GM23338 (cell line): ENCODE measurements at regions not wholly inside any gene's neighbourhood (a gene's known extent, or its start where the extent isn't known, plus 50 kb on each side); places are given as distances from the start of the nearest gene placed in this dataset.

ENCODE experiments used
- ATAC-seq: fragments of 200-7000 bp; cut with Tn5 transposase; 3 replicates; pipeline ENCODE4 v1.9.1; 2020
- DNase-seq: peaks from one replicate; pipeline ENCODE4 v3.0.0-alpha.2; 2015; ENCODE audit warnings: low spot score
- H2AFZ ChIP-seq: fragments of 200-600 bp; sonication (generic); 2 replicates; pipeline ENCODE4 v1.8.0; 2016; ENCODE audit warnings: antibody characterized with exemption, mild to moderate bottlenecking, moderate library complexity
- H3F3A ChIP-seq: fragments of 200-600 bp; sonication (generic); replicated peaks from 2 replicates; pipeline ENCODE4 v1.8.0; 2017; ENCODE audit warnings: antibody characterized with exemption, mixed run types, low read depth
- H3K27ac ChIP-seq: fragments of 200-600 bp; sonication (generic); 2 replicates; pipeline ENCODE4 v1.6.1; 2016; ENCODE audit warnings: low read depth
- H3K27me3 ChIP-seq: fragments of 200-600 bp; sonication (generic); 2 replicates; pipeline ENCODE4 v1.8.0; 2016; ENCODE audit warnings: mild to moderate bottlenecking, mixed run types, moderate library complexity; ENCODE audit not compliant: insufficient read depth
- H3K36me3 ChIP-seq: fragments of 200-600 bp; sonication (generic); 2 replicates; pipeline ENCODE4 v1.8.0; 2016; ENCODE audit warnings: mild to moderate bottlenecking; ENCODE audit not compliant: insufficient read depth
- H3K4me1 ChIP-seq: fragments of 200-600 bp; sonication (generic); 2 replicates; pipeline ENCODE4 v1.8.0; 2016; ENCODE audit warnings: mild to moderate bottlenecking, moderate library complexity; ENCODE audit not compliant: insufficient read depth
- H3K4me2 ChIP-seq: fragments of 200-600 bp; sonication (generic); 2 replicates; pipeline ENCODE4 v1.7.1; 2017; ENCODE audit warnings: mixed run types
- H3K4me3 ChIP-seq: fragments of 200-600 bp; sonication (generic); 2 replicates; pipeline ENCODE4 v1.6.1; 2016; ENCODE audit warnings: mixed run types
- H3K79me2 ChIP-seq: fragments of 200-600 bp; sonication (generic); replicated peaks from 2 replicates; pipeline ENCODE4 v1.8.0; 2017; ENCODE audit warnings: mild to moderate bottlenecking; ENCODE audit not compliant: insufficient read depth
- H3K9me2 ChIP-seq: fragments of 200-600 bp; sonication (generic); 2 replicates; pipeline ENCODE4 v1.8.0; 2017; ENCODE audit not compliant: insufficient read depth
- H4K20me1 ChIP-seq: fragments of 200-600 bp; sonication (generic); replicated peaks from 2 replicates; pipeline ENCODE4 v1.8.0; 2017; ENCODE audit warnings: mild to moderate bottlenecking; ENCODE audit not compliant: insufficient read depth
- H3K27ac Mint-ChIP-seq: 2 replicates; pipeline ENCODE4 v1.8.0; 2020; ENCODE audit warnings: inconsistent platforms, mild to moderate bottlenecking, moderate library complexity, mixed read lengths
- H3K27me3 Mint-ChIP-seq: 3 replicates; pipeline ENCODE4 v1.8.0; 2022; ENCODE audit warnings: low read depth, mild to moderate bottlenecking, moderate library complexity, mixed read lengths, inconsistent platforms; ENCODE audit not compliant: insufficient read depth, poor library complexity
- H3K36me3 Mint-ChIP-seq: 3 replicates; pipeline ENCODE4 v1.8.0; 2021; ENCODE audit warnings: low read depth, mild to moderate bottlenecking, inconsistent platforms, moderate library complexity, mixed read lengths
- H3K4me1 Mint-ChIP-seq: 3 replicates; pipeline ENCODE4 v1.8.0; 2020; ENCODE audit warnings: mild to moderate bottlenecking, inconsistent platforms, mixed read lengths
- H3K4me3 Mint-ChIP-seq: 3 replicates; pipeline ENCODE4 v1.8.0; 2021; ENCODE audit warnings: moderate library complexity, mild to moderate bottlenecking, inconsistent platforms, mixed read lengths
- H3K9me3 Mint-ChIP-seq: 3 replicates; pipeline ENCODE4 v1.8.0; 2020; ENCODE audit warnings: moderate library complexity, mild to moderate bottlenecking, inconsistent platforms, mixed read lengths
- CREB1 ChIP-seq: fragments of 250-450 bp; sonication (Bioruptor Pico); IDR thresholded peaks from 2 replicates; pipeline ENCODE4 v1.5.0; 2020; ENCODE audit warnings: low read depth, mild to moderate bottlenecking, moderate library complexity
- CTCF ChIP-seq, 2 experiments: fragments of 200-600 bp in 1 of 2; sonication (generic) in 1 of 2; conservative IDR thresholded peaks; 2 replicates each; pipeline versions ENCODE4 v1.5.1 to v1.6.1; 2016 to 2017; ENCODE audit warnings: antibody characterized with exemption in 2 of 2, low read depth in 2 of 2, mild to moderate bottlenecking in 2 of 2, moderate library complexity in 1 of 2
- ETS1 ChIP-seq: IDR thresholded peaks from 2 replicates; pipeline ENCODE4 v1.6.1; 2016; ENCODE audit warnings: antibody characterized with exemption
- EZH2 ChIP-seq: fragments of 200-600 bp; sonication (generic); IDR thresholded peaks from one replicate; pipeline ENCODE4 v1.8.0; 2017; ENCODE audit warnings: antibody characterized with exemption, mild to moderate bottlenecking, low read depth; ENCODE audit not compliant: unreplicated experiment
- EZH2phosphoT487 ChIP-seq: fragments of 200-600 bp; sonication (generic); IDR thresholded peaks from one replicate; pipeline ENCODE4 v1.8.1; 2018; ENCODE audit warnings: antibody characterized with exemption; ENCODE audit not compliant: unreplicated experiment
- JUNB ChIP-seq: IDR thresholded peaks from one replicate; pipeline ENCODE4 v1.6.1; 2016; ENCODE audit warnings: antibody characterized with exemption; ENCODE audit not compliant: unreplicated experiment
- NANOG ChIP-seq: IDR thresholded peaks from 2 replicates; pipeline ENCODE4 v1.6.1; 2016; ENCODE audit warnings: antibody characterized with exemption, borderline replicate concordance
- POLR2AphosphoS5 ChIP-seq: IDR thresholded peaks from 2 replicates; pipeline ENCODE4 v1.6.1; 2016; ENCODE audit warnings: antibody characterized with exemption, low read depth
- STAT1 ChIP-seq: IDR thresholded peaks from one replicate; pipeline ENCODE4 v1.6.1; 2016; ENCODE audit warnings: antibody characterized with exemption; ENCODE audit not compliant: unreplicated experiment
- ZNF114 ChIP-seq: fragments of 250-450 bp; sonication (Bioruptor Pico); IDR thresholded peaks from 2 replicates; pipeline ENCODE4 v1.5.0; 2020; ENCODE audit warnings: mild to moderate bottlenecking, moderate library complexity
- ZNF331 ChIP-seq: fragments of 250-450 bp; sonication (Bioruptor Pico); IDR thresholded peaks from 2 replicates; pipeline ENCODE4 v1.5.0; 2020; ENCODE audit warnings: low read depth, mild to moderate bottlenecking, moderate library complexity
- TF ChIP-seq, protein P1 (sequence below): IDR thresholded peaks from one replicate; pipeline ENCODE4 v1.6.1; 2018; ENCODE audit warnings: antibody characterized with exemption; ENCODE audit not compliant: unreplicated experiment
- TF ChIP-seq, protein P2 (sequence below): fragments of 250-450 bp; sonication (Bioruptor Pico); IDR thresholded peaks from 2 replicates; pipeline ENCODE4 v1.5.0; 2020; ENCODE audit warnings: mild to moderate bottlenecking, moderate library complexity

GRCh38 chr6:68086199-68086598 is 548.9 kb upstream of the ADGRB3 start:
- H3K27ac Mint-ChIP-seq = no peak overlapping the region
- ATAC-seq (no peak), DNase-seq (no peak)
- H3K36me3 Mint-ChIP-seq = peaks cover 20% of the 10 kb centered on the region; the same call in 2 of the 3 replicates
- H2AFZ ChIP-seq = no peak overlapping the region
- no peaks in the 10 kb centered on the region for H4K20me1 ChIP-seq
- H3K4me3 ChIP-seq = no peak overlapping the region
- H3K36me3 ChIP-seq = peaks cover 5% of the 10 kb centered on the region; the same call in 1 of the 2 replicates
- peaks cover 18% of the 10 kb centered on the region for H3K9me3 Mint-ChIP-seq
- H3K27ac ChIP-seq = no peak overlapping the region
- H3K4me3 Mint-ChIP-seq = no peak overlapping the region
- TF ChIP-seq EZH2 (no peak), NANOG (no peak), ZNF114 (CRISPR knock-in tag) (no peak), JUNB (no peak), CREB1 (CRISPR knock-in tag) (no peak), CTCF (conservative IDR thresholded peaks at IDR 0.05; ENCODE audit: low read depth in 2 of 2) (no peak), POLR2AphosphoS5 (no peak), ZNF331 (CRISPR knock-in tag) (no peak), ETS1 (no peak), EZH2phosphoT487 (no peak), STAT1 (no peak)
- TF ChIP-seq, protein P1, sequence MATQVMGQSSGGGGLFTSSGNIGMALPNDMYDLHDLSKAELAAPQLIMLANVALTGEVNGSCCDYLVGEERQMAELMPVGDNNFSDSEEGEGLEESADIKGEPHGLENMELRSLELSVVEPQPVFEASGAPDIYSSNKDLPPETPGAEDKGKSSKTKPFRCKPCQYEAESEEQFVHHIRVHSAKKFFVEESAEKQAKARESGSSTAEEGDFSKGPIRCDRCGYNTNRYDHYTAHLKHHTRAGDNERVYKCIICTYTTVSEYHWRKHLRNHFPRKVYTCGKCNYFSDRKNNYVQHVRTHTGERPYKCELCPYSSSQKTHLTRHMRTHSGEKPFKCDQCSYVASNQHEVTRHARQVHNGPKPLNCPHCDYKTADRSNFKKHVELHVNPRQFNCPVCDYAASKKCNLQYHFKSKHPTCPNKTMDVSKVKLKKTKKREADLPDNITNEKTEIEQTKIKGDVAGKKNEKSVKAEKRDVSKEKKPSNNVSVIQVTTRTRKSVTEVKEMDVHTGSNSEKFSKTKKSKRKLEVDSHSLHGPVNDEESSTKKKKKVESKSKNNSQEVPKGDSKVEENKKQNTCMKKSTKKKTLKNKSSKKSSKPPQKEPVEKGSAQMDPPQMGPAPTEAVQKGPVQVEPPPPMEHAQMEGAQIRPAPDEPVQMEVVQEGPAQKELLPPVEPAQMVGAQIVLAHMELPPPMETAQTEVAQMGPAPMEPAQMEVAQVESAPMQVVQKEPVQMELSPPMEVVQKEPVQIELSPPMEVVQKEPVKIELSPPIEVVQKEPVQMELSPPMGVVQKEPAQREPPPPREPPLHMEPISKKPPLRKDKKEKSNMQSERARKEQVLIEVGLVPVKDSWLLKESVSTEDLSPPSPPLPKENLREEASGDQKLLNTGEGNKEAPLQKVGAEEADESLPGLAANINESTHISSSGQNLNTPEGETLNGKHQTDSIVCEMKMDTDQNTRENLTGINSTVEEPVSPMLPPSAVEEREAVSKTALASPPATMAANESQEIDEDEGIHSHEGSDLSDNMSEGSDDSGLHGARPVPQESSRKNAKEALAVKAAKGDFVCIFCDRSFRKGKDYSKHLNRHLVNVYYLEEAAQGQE = no peak
- TF ChIP-seq, protein P2, sequence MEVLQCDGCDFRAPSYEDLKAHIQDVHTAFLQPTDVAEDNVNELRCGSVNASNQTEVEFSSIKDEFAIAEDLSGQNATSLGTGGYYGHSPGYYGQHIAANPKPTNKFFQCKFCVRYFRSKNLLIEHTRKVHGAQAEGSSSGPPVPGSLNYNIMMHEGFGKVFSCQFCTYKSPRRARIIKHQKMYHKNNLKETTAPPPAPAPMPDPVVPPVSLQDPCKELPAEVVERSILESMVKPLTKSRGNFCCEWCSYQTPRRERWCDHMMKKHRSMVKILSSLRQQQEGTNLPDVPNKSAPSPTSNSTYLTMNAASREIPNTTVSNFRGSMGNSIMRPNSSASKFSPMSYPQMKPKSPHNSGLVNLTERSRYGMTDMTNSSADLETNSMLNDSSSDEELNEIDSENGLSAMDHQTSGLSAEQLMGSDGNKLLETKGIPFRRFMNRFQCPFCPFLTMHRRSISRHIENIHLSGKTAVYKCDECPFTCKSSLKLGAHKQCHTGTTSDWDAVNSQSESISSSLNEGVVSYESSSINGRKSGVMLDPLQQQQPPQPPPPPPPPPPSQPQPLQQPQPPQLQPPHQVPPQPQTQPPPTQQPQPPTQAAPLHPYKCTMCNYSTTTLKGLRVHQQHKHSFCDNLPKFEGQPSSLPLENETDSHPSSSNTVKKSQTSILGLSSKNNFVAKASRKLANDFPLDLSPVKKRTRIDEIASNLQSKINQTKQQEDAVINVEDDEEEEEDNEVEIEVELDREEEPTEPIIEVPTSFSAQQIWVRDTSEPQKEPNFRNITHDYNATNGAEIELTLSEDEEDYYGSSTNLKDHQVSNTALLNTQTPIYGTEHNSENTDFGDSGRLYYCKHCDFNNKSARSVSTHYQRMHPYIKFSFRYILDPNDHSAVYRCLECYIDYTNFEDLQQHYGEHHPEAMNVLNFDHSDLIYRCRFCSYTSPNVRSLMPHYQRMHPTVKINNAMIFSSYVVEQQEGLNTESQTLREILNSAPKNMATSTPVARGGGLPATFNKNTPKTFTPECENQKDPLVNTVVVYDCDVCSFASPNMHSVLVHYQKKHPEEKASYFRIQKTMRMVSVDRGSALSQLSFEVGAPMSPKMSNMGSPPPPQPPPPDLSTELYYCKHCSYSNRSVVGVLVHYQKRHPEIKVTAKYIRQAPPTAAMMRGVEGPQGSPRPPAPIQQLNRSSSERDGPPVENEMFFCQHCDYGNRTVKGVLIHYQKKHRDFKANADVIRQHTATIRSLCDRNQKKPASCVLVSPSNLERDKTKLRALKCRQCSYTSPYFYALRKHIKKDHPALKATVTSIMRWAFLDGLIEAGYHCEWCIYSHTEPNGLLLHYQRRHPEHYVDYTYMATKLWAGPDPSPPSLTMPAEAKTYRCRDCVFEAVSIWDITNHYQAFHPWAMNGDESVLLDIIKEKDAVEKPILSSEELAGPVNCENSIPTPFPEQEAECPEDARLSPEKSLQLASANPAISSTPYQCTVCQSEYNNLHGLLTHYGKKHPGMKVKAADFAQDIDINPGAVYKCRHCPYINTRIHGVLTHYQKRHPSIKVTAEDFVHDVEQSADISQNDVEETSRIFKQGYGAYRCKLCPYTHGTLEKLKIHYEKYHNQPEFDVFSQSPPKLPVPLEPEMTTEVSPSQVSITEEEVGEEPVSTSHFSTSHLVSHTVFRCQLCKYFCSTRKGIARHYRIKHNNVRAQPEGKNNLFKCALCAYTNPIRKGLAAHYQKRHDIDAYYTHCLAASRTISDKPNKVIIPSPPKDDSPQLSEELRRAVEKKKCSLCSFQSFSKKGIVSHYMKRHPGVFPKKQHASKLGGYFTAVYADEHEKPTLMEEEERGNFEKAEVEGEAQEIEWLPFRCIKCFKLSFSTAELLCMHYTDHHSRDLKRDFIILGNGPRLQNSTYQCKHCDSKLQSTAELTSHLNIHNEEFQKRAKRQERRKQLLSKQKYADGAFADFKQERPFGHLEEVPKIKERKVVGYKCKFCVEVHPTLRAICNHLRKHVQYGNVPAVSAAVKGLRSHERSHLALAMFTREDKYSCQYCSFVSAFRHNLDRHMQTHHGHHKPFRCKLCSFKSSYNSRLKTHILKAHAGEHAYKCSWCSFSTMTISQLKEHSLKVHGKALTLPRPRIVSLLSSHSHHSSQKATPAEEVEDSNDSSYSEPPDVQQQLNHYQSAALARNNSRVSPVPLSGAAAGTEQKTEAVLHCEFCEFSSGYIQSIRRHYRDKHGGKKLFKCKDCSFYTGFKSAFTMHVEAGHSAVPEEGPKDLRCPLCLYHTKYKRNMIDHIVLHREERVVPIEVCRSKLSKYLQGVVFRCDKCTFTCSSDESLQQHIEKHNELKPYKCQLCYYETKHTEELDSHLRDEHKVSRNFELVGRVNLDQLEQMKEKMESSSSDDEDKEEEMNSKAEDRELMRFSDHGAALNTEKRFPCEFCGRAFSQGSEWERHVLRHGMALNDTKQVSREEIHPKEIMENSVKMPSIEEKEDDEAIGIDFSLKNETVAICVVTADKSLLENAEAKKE = no peak
- H3F3A ChIP-seq = no peaks in the 10 kb centered on the region
- H3K27me3 ChIP-seq = no peaks in the 10 kb centered on the region
- no peaks in the 10 kb centered on the region for H3K27me3 Mint-ChIP-seq
- H3K9me2 ChIP-seq = no peaks in the 10 kb centered on the region
- no peaks in the 10 kb centered on the region for H3K4me1 Mint-ChIP-seq
- no peaks in the 10 kb centered on the region for H3K79me2 ChIP-seq
- no peaks in the 10 kb centered on the region for H3K4me1 ChIP-seq
- H3K4me2 ChIP-seq = no peak overlapping the region
